K562 (cell line): ENCODE measurements at regions not wholly inside any gene's neighbourhood (a gene's known extent, or its start where the extent isn't known, plus 50 kb on each side); places are given as distances from the start of the nearest gene placed in this dataset.

Experiments used
- ATAC-seq: fragments of 200-7000 bp; cut with Tn5 transposase; 3 replicates; pipeline ENCODE4 v1.9.1; 2020; ENCODE audit warnings: moderate library complexity
- BruUV-seq: library from RNA; stranded (reverse); fragments of 400-500 nt; replicated peaks from 2 replicates; lab custom pipeline; 2021; lab: Mats Ljungman, UMichigan
- CTCF ChIA-PET: fragments of 300-600 bp; formaldehyde crosslinking; extraction: SDS; loops from one replicate; lab custom pipeline; 2021; ENCODE audit warnings: low intra/inter-chr PET ratio; lab: Yijun Ruan, JAX
- POLR2A ChIA-PET: fragments of 300-600, 350-650 bp; sonication (Branson Sonifier 250); formaldehyde crosslinking; extraction: SDS; loops from one replicate; lab custom pipeline; 2021; ENCODE audit warnings: antibody characterized with exemption, inconsistent platforms; lab: Yijun Ruan, JAX
- DNase-seq, 4 experiments: peaks; one replicate each; pipeline versions ENCODE4 v3.0.0 to v3.0.0-alpha.2; 2011 to 2018; ENCODE audit warnings: low spot score in 3 of 4, mixed read lengths in 3 of 4; ENCODE audit errors: extremely low read depth in 1 of 4
- FAIRE-seq: peaks from 2 replicates; lab custom pipeline; 2011; peaks lifted over from hg19 to GRCh38; lab: Jason Lieb, UNC
- H2AFZ ChIP-seq: 2 replicates; pipeline ENCODE4 v1.6.0; 2011; ENCODE audit warnings: low read depth, low read length, control low read depth, inconsistent platforms
- H3K27ac ChIP-seq: fragments of 200-600 bp; 3 replicates; pipeline ENCODE4 v1.8.0; 2011; ENCODE audit warnings: low read depth, mild to moderate bottlenecking, control low read depth, inconsistent platforms, low read length, moderate library complexity, mixed read lengths; ENCODE audit errors: extremely low read depth
- H3K27me3 ChIP-seq, 2 experiments: fragments of 300-600 bp in 1 of 2; 2 replicates in 1 of 2; 3 replicates in 1 of 2; pipeline versions ENCODE4 v1.6.0 to v1.8.0; 2011; ENCODE audit warnings: inconsistent platforms in 2 of 2, low read length in 2 of 2, mild to moderate bottlenecking in 1 of 2, mixed read lengths in 1 of 2, moderate library complexity in 1 of 2; ENCODE audit not compliant: control insufficient read depth in 2 of 2, insufficient read depth in 2 of 2
- H3K36me3 ChIP-seq: fragments of 300-600 bp; 3 replicates; pipeline ENCODE4 v1.8.0; 2011; ENCODE audit warnings: mild to moderate bottlenecking, low read length, inconsistent platforms; ENCODE audit not compliant: control insufficient read depth, insufficient read depth
- H3K4me1 ChIP-seq, 2 experiments: fragments of 200-600 bp in 1 of 2; replicated peaks in 1 of 2; 2 replicates in 1 of 2; 3 replicates in 1 of 2; pipeline versions ENCODE4 v1.5.1 to v1.8.0; 2011; ENCODE audit warnings: inconsistent platforms in 2 of 2, low read length in 2 of 2, mild to moderate bottlenecking in 1 of 2, mixed read lengths in 1 of 2, moderate library complexity in 1 of 2; ENCODE audit not compliant: control insufficient read depth in 2 of 2, insufficient read depth in 2 of 2
- H3K4me2 ChIP-seq: 2 replicates; pipeline ENCODE4 v1.6.1; 2011; ENCODE audit warnings: low read length, control low read depth, inconsistent platforms, mixed read lengths; ENCODE audit not compliant: insufficient read depth
- H3K4me3 ChIP-seq: fragments of 200-600 bp; sonication (generic), shearing (Covaris generic); 2 replicates; pipeline ENCODE4 v1.5.1; 2016; ENCODE audit warnings: control low read depth, inconsistent platforms
- H3K79me2 ChIP-seq: fragments of 200-600 bp; 3 replicates; pipeline ENCODE4 v1.8.0; 2011; ENCODE audit warnings: low read length, inconsistent platforms; ENCODE audit not compliant: control insufficient read depth, insufficient read depth
- H3K9ac ChIP-seq, 2 experiments: 2 replicates each; pipeline versions ENCODE4 v1.6.0 to v1.6.1; 2011; ENCODE audit warnings: low read depth in 2 of 2, low read length in 2 of 2, control low read depth in 1 of 2, inconsistent platforms in 1 of 2, mild to moderate bottlenecking in 1 of 2, mixed read lengths in 1 of 2; ENCODE audit not compliant: insufficient read depth in 1 of 2
- H3K9me1 ChIP-seq: one replicate; pipeline ENCODE4 v1.6.0; 2011; ENCODE audit warnings: inconsistent platforms, mild to moderate bottlenecking, low read length, moderate library complexity; ENCODE audit not compliant: control insufficient read depth, insufficient read depth
- H3K9me3 ChIP-seq: replicated peaks from 2 replicates; pipeline ENCODE4 v1.5.1; 2011; ENCODE audit warnings: low read depth, low read length, inconsistent platforms; ENCODE audit not compliant: control insufficient read depth, insufficient read depth
- H4K20me1 ChIP-seq: replicated peaks from 2 replicates; pipeline ENCODE4 v1.6.1; 2011; ENCODE audit warnings: low read length, inconsistent platforms, mixed read lengths; ENCODE audit not compliant: control insufficient read depth, insufficient read depth
- NFE2 ChIP-seq: IDR thresholded peaks from 2 replicates; pipeline ENCODE4 v1.6.1; 2014; ENCODE audit warnings: antibody characterized with exemption, low read depth
- NR2C1 ChIP-seq, 2 experiments: fragments of 450-650 bp; IDR thresholded peaks; 2 replicates each; pipeline ENCODE4 v1.6.1; 2017; ENCODE audit warnings: mild to moderate bottlenecking in 2 of 2, antibody characterized with exemption in 1 of 2, inconsistent platforms in 1 of 2, missing compliant biosample characterization in 1 of 2, missing genetic modification characterization in 1 of 2
- NR2C2 ChIP-seq, 2 experiments: fragments of 200-800 bp in 1 of 2; sonication (Bioruptor generic) in 1 of 2; sonication (generic) in 1 of 2; formaldehyde crosslinking in 1 of 2; IDR thresholded peaks; 2 replicates each; pipeline versions ENCODE4 v1.6.1 to v1.8.0; 2016 to 2022; ENCODE audit warnings: mild to moderate bottlenecking in 1 of 2, missing compliant biosample characterization in 1 of 2, missing genetic modification characterization in 1 of 2, missing genetic modification reagents in 1 of 2
- TAF1 ChIP-seq: IDR thresholded peaks from 2 replicates; pipeline ENCODE4 v1.6.1; 2011; ENCODE audit warnings: mild to moderate bottlenecking, low read length, moderate library complexity; ENCODE audit not compliant: insufficient read depth, control insufficient read depth, severe bottlenecking; ENCODE audit errors: extremely low read depth
- WGBS: fragments of 100-300 bp; shearing (Covaris generic); methylation state at CpG from one replicate; pipeline ENCODE4 v1.1.6; 2016; ENCODE audit warnings: low coverage, mixed read lengths; ENCODE audit not compliant: insufficient coverage; ENCODE audit errors: missing lambda C conversion rate; 5-methylcytosine and 5-hydroxymethylcytosine counted together
- in situ Hi-C: fragments of 300-500 bp; cut with MboI; formaldehyde crosslinking; loops from 4 replicates; pipeline ENCODE4 v1.15.0; 2018; ENCODE audit warnings: inconsistent platforms, mixed read lengths
- intact Hi-C: fragments of 100-400 bp; cut with micrococcal nuclease; formaldehyde crosslinking; loops from 2 replicates; pipeline ENCODE4 v1.14.2; 2022

GRCh38 chr11:112620621-112621394, 340.4 kb upstream of the NCAM1 start:
- ChIA-PET CTCF (no interaction called here), POLR2A (interaction anchor here (0.8 kb wide), 1 partner anchor 16 kb away, joined by 3 read pairs; no protein-coding TSS in a partner anchor)
- Histone ChIP-seq H3K79me2 (no peaks in the 10 kb centered on the region), H3K9me1 (no peaks in the 10 kb centered on the region), H4K20me1 (no peaks in the 10 kb centered on the region), H2AFZ (no peak overlapping the region), H3K4me2 (no peak overlapping the region), H3K9ac (no peak overlapping the region), H3K4me3 (no peak overlapping the region), H3K36me3 (no peaks in the 10 kb centered on the region), H3K27ac (no peak overlapping the region), H3K4me1 (no peaks in the 10 kb centered on the region), H3K9me3 (no peaks in the 10 kb centered on the region), H3K27me3 (peaks cover 0 to 8% of the 10 kb centered on the region in 2 experiments; a peak in 1 of 5 replicates)
- WGBS, result 0% methylated on average over 7 of the region's 7 CpGs
- no peak for TF ChIP-seq NR2C2 (CRISPR knock-in tag; IDR thresholded peaks at IDR 0.05)
- TF ChIP-seq NR2C2 (tag; IDR thresholded peaks at IDR 0.05), result peak; percentile 29; the same call in 1 of the 2 replicates
- peak; percentile 76 for TF ChIP-seq NR2C1 (IDR thresholded peaks at IDR 0.05)
- TF ChIP-seq NR2C1 (tag; IDR thresholded peaks at IDR 0.05), result peak; percentile 53
- peak; percentile 50 for TF ChIP-seq NFE2
- no peak for TF ChIP-seq TAF1
- no peak for DNase-seq
- in situ Hi-C loops, result no loop called here
- intact Hi-C loops, result no loop called here
- BruUV-seq, result no TSS peak
- FAIRE-seq, result no peak
- no peak for ATAC-seq
